ENCODE measurements at regions not wholly inside any gene's neighbourhood (a gene's known extent, or its start where the extent isn't known, plus 50 kb on each side); places are given as distances from the start of the nearest gene placed in this dataset.

DNA sequence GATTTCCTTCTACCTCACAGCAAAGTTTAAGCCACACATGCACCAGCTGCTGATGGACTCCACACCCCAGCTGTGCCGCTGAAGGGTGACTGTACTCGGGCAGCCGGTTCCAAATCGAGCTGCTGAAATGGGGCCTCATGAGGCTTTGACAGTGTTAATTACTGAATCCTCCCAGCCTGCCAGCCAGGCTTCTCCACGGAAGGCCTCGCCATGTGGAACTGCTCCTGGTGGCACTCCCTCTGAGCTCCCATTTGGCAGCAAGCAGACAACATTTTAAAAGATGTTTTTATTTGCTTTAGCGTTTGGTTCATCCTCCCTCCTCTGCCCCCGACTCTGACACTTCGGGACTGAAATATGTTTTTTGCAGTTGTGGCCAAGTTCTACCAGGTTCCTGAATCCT is 479.4 kb upstream of the MPDZ start:
- CTCF ChIA-PET (ENCODE audit: low intra/inter-chr PET ratio), result no interaction called here
- Histone ChIP-seq H2AFZ (ENCODE audit: low read depth, low read length) (no peak overlapping the region), H3K9me1 (ENCODE audit: control insufficient read depth, insufficient read depth, low read length) (no peaks in the 10 kb centered on the region), H3K27ac (ENCODE audit: extremely low read depth, low read depth, low read length) (no peak overlapping the region), H3K36me3 (ENCODE audit: control insufficient read depth, insufficient read depth, low read length) (no peaks in the 10 kb centered on the region), H3K9me3 (replicated peaks; ENCODE audit: control insufficient read depth, insufficient read depth, low read depth, low read length) (no peaks in the 10 kb centered on the region), H3K4me1 (replicated peaks in 1 of 2; ENCODE audit: control insufficient read depth in 2 of 2, insufficient read depth in 2 of 2, low read length in 2 of 2) (no peaks in the 10 kb centered on the region), H3K9ac (ENCODE audit: insufficient read depth in 1 of 2, low read depth in 2 of 2, low read length in 2 of 2) (no peak overlapping the region), H4K20me1 (replicated peaks; ENCODE audit: control insufficient read depth, insufficient read depth, low read length) (no peaks in the 10 kb centered on the region), H3K4me2 (ENCODE audit: insufficient read depth, low read length) (no peak overlapping the region), H3K4me3 (no peak overlapping the region), H3K79me2 (ENCODE audit: control insufficient read depth, insufficient read depth, low read length) (no peaks in the 10 kb centered on the region), H3K27me3 (ENCODE audit: control insufficient read depth in 2 of 2, insufficient read depth in 2 of 2, low read length in 2 of 2) (no peaks in the 10 kb centered on the region; a peak in 1 of 5 replicates)
- DNase-seq (ENCODE audit: extremely low read depth in 1 of 4, low spot score in 3 of 4) (no peak), ATAC-seq (no peak), FAIRE-seq (no peak)
- BruUV-seq (replicated peaks), result no TSS peak
- in situ Hi-C loops (cut with MboI), result no loop called here
- 1% methylated on average over 9 of the region's 9 CpGs for WGBS (ENCODE audit: insufficient coverage, low coverage, missing lambda C conversion rate)
- intact Hi-C loops (cut with micrococcal nuclease), result no loop called here
- TF ChIP-seq SIN3A (IDR thresholded peaks at IDR 0.05; ENCODE audit: borderline replicate concordance in 2 of 2, control insufficient read depth in 1 of 2, low read depth in 2 of 2, low read length in 2 of 2) (no peak), CAMTA2 (CRISPR knock-in tag; conservative IDR thresholded peaks at IDR 0.05) (no peak)
- POLR2A ChIA-PET, result no interaction called here

DNA sequence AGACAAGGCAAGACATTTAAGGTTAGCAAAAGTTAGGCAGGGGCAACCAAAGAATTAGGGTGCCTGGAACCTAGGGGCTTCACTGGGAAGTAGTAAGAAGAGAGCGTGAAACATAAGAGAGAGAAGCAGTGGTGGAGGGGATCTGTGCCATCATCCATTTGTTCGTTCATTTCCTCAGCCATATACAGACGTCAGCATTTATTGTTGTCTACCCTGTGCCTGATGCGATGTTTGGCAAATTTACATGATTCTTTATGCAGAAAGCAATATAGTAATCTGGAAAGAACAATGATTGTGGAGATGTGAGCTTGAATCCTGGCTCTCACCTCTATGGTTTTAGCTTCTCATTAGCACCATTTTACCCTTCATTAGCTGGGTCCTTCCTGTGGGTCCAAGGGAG is 477.5 kb upstream of the MPDZ start:
- DNase-seq (ENCODE audit: extremely low read depth in 1 of 4, low spot score in 3 of 4), result no peak
- FAIRE-seq, result no peak
- no peaks in the 10 kb centered on the region for H3K4me1 ChIP-seq (replicated peaks in 1 of 2; ENCODE audit: control insufficient read depth in 2 of 2, insufficient read depth in 2 of 2, low read length in 2 of 2)
- no peaks in the 10 kb centered on the region for H3K36me3 ChIP-seq (ENCODE audit: control insufficient read depth, insufficient read depth, low read length)
- intact Hi-C loops (cut with micrococcal nuclease) (no loop called here), in situ Hi-C loops (cut with MboI) (no loop called here)
- no peak overlapping the region for H3K9ac ChIP-seq (ENCODE audit: insufficient read depth in 1 of 2, low read depth in 2 of 2, low read length in 2 of 2)
- no peaks in the 10 kb centered on the region for H3K9me3 ChIP-seq (replicated peaks; ENCODE audit: control insufficient read depth, insufficient read depth, low read depth, low read length)
- no peaks in the 10 kb centered on the region for H3K79me2 ChIP-seq (ENCODE audit: control insufficient read depth, insufficient read depth, low read length)
- no TSS peak for BruUV-seq (replicated peaks)
- ChIA-PET CTCF (ENCODE audit: low intra/inter-chr PET ratio) (no interaction called here), POLR2A (no interaction called here)
- H3K9me1 ChIP-seq (ENCODE audit: control insufficient read depth, insufficient read depth, low read length), result no peaks in the 10 kb centered on the region
- no peak for ATAC-seq
- no peak overlapping the region for H3K4me2 ChIP-seq (ENCODE audit: insufficient read depth, low read length)
- 0% methylated on average over 4 of the region's 4 CpGs for WGBS (ENCODE audit: insufficient coverage, low coverage, missing lambda C conversion rate)
- H3K27me3 ChIP-seq (ENCODE audit: control insufficient read depth in 2 of 2, insufficient read depth in 2 of 2, low read length in 2 of 2), result no peaks in the 10 kb centered on the region; a peak in 1 of 5 replicates
- H3K4me3 ChIP-seq, result no peak overlapping the region
- H4K20me1 ChIP-seq (replicated peaks; ENCODE audit: control insufficient read depth, insufficient read depth, low read length), result no peaks in the 10 kb centered on the region
- no peak overlapping the region for H3K27ac ChIP-seq (ENCODE audit: extremely low read depth, low read depth, low read length)
- no peak overlapping the region for H2AFZ ChIP-seq (ENCODE audit: low read depth, low read length)
- TF ChIP-seq FOSL1 (tag; conservative IDR thresholded peaks at IDR 0.05), result no peak
- no peak for TF ChIP-seq YBX1 (IDR thresholded peaks at IDR 0.05)
- TF ChIP-seq RBM39 (optimal IDR thresholded peaks at IDR 0.05; ENCODE audit: low read depth, low read length), result no peak
- no peak for TF ChIP-seq POLR2H (tag; IDR thresholded peaks at IDR 0.05; ENCODE audit: low read depth)
- TF ChIP-seq POU5F1 (IDR thresholded peaks at IDR 0.05; ENCODE audit: borderline replicate concordance, low read depth, low read length, partially characterized antibody), result no peak
- no peak for TF ChIP-seq CREM (IDR thresholded peaks at IDR 0.05; ENCODE audit: low read depth)
- TF ChIP-seq ILK (tag; IDR thresholded peaks at IDR 0.05; ENCODE audit: borderline replicate concordance, low read depth), result no peak
- TF ChIP-seq MAFF (IDR thresholded peaks at IDR 0.05; ENCODE audit: low read length), result no peak
- TF ChIP-seq ZNF785 (CRISPR knock-in tag; IDR thresholded peaks at IDR 0.05), result no peak
- TF ChIP-seq ZNF445 (CRISPR knock-in tag; IDR thresholded peaks at IDR 0.05; ENCODE audit: low read depth), result no peak
- TF ChIP-seq, protein P1, sequence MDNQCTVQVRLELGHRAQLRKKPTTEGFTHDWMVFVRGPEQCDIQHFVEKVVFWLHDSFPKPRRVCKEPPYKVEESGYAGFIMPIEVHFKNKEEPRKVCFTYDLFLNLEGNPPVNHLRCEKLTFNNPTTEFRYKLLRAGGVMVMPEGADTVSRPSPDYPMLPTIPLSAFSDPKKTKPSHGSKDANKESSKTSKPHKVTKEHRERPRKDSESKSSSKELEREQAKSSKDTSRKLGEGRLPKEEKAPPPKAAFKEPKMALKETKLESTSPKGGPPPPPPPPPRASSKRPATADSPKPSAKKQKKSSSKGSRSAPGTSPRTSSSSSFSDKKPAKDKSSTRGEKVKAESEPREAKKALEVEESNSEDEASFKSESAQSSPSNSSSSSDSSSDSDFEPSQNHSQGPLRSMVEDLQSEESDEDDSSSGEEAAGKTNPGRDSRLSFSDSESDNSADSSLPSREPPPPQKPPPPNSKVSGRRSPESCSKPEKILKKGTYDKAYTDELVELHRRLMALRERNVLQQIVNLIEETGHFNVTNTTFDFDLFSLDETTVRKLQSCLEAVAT (IDR thresholded peaks at IDR 0.05), result no peak
- TF ChIP-seq, protein P2, sequence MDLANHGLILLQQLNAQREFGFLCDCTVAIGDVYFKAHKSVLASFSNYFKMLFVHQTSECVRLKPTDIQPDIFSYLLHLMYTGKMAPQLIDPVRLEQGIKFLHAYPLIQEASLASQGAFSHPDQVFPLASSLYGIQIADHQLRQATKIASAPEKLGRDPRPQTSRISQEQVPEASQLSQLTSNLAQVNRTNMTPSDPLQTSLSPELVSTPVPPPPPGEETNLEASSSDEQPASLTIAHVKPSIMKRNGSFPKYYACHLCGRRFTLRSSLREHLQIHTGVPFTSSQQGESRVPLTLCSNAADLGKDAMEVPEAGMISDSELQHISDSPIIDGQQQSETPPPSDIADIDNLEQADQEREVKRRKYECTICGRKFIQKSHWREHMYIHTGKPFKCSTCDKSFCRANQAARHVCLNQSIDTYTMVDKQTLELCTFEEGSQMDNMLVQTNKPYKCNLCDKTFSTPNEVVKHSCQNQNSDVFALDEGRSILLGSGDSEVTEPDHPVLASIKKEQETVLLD (IDR thresholded peaks at IDR 0.05), result no peak
- TF ChIP-seq RAD51 (IDR thresholded peaks at IDR 0.05; ENCODE audit: borderline replicate concordance, low read depth), result no peak
- no peak for TF ChIP-seq MBD2 (IDR thresholded peaks at IDR 0.05; ENCODE audit: borderline replicate concordance, low read depth)
- no peak for TF ChIP-seq ZNF431 (CRISPR knock-in tag; IDR thresholded peaks at IDR 0.05)

All from K562 (cell line).